HG03139 (cell line): ENCODE measurements at regions not wholly inside any gene's neighbourhood (a gene's known extent, or its start where the extent isn't known, plus 50 kb on each side); places are given as distances from the start of the nearest gene placed in this dataset.

Experiments
- ATAC-seq: cut with Tn5 transposase; IDR thresholded peaks from one replicate; pipeline ENCODE4 v1.9.1; 2021; ENCODE audit not compliant: unreplicated experiment

GRCh38 chr16:52597772-52598483, 51.0 kb upstream of the TOX3 start:
- ATAC-seq = no peak

GRCh38 chr16:52597073-52597771, 50.3 kb upstream of the TOX3 start:
- ATAC-seq = no peak
